Bronchial epithelial cell (primary cell): ENCODE measurements at regions not wholly inside any gene's neighbourhood (a gene's known extent, or its start where the extent isn't known, plus 50 kb on each side); places are given as distances from the start of the nearest gene placed in this dataset.

Experiments
- DNase-seq: peaks from one replicate; pipeline ENCODE4 v3.0.0-alpha.2; 2010; ENCODE audit warnings: low read depth
- FAIRE-seq: peaks from 2 replicates; lab custom pipeline; 2011; peaks lifted over from hg19 to GRCh38; lab: Jason Lieb, UNC
- H3K27me3 ChIP-seq: 2 replicates; pipeline ENCODE4 v1.5.1; 2011; ENCODE audit warnings: low read length; ENCODE audit not compliant: control insufficient read depth, insufficient read depth
- H3K36me3 ChIP-seq: 2 replicates; pipeline ENCODE4 v1.5.1; 2011; ENCODE audit warnings: low read length; ENCODE audit not compliant: control insufficient read depth, insufficient read depth
- H3K4me3 ChIP-seq: 2 replicates; pipeline ENCODE4 v1.5.1; 2011; ENCODE audit warnings: mild to moderate bottlenecking, low read depth, low read length, control low read depth
- CTCF ChIP-seq: IDR thresholded peaks from 2 replicates; pipeline ENCODE4 v1.5.1; 2011; ENCODE audit warnings: mild to moderate bottlenecking, moderate library complexity, low read length, control low read depth, inconsistent platforms; ENCODE audit not compliant: insufficient read depth, severe bottlenecking

- Histone ChIP-seq H3K27me3 (no peaks in the 10 kb centered on the region), H3K36me3 (no peaks in the 10 kb centered on the region), H3K4me3 (no peak overlapping the region)
- TF ChIP-seq CTCF, result no peak
- no peak for FAIRE-seq
- no peak for DNase-seq
Measured at GRCh38 chr13:89916551-89916950, 1430.9 kb upstream of the MIR17HG start.

GRCh38 chr13:89920461-89920860 is 1427.0 kb upstream of the MIR17HG start:
- Histone ChIP-seq H3K36me3 (no peaks in the 10 kb centered on the region), H3K27me3 (no peaks in the 10 kb centered on the region), H3K4me3 (no peak overlapping the region)
- FAIRE-seq, result no peak
- no peak for DNase-seq
- TF ChIP-seq CTCF, result no peak

- DNase-seq (peak; percentile 8), FAIRE-seq (no peak)
- no peaks in the 10 kb centered on the region for H3K36me3 ChIP-seq
- no peaks in the 10 kb centered on the region for H3K27me3 ChIP-seq
- no peak for TF ChIP-seq CTCF
- H3K4me3 ChIP-seq, result no peak overlapping the region
Measured at GRCh38 chr13:89923052-89923451, 1424.4 kb upstream of the MIR17HG start.

GRCh38 chr13:89923736-89924135 is 1423.8 kb upstream of the MIR17HG start:
- no peak for TF ChIP-seq CTCF
- FAIRE-seq (no peak), DNase-seq (peak; percentile 63)
- Histone ChIP-seq H3K36me3 (no peaks in the 10 kb centered on the region), H3K4me3 (no peak overlapping the region), H3K27me3 (no peaks in the 10 kb centered on the region)

- FAIRE-seq (no peak), DNase-seq (peak; percentile 45)
- no peak overlapping the region for H3K4me3 ChIP-seq
- TF ChIP-seq CTCF, result peak; percentile 38
- H3K27me3 ChIP-seq, result no peaks in the 10 kb centered on the region
- H3K36me3 ChIP-seq, result no peaks in the 10 kb centered on the region
Measured at GRCh38 chr13:89925107-89925506, 1422.4 kb upstream of the MIR17HG start.

GRCh38 chr13:89930861-89931260 is 1416.6 kb upstream of the MIR17HG start:
- Histone ChIP-seq H3K27me3 (no peaks in the 10 kb centered on the region), H3K36me3 (no peaks in the 10 kb centered on the region), H3K4me3 (no peak overlapping the region)
- no peak for DNase-seq
- TF ChIP-seq CTCF, result no peak
- no peak for FAIRE-seq
